GM18861 (cell line): ENCODE measurements at regions not wholly inside any gene's neighbourhood (a gene's known extent, or its start where the extent isn't known, plus 50 kb on each side); places are given as distances from the start of the nearest gene placed in this dataset.
"Not testable (repeated sequence)": the region's sequence is repeated elsewhere in the genome, so short reads cannot be mapped to it uniquely, and the experiment has no call there.

Experiments
- ATAC-seq: cut with Tn5 transposase; IDR thresholded peaks from one replicate; pipeline ENCODE4 v1.9.1; 2021; ENCODE audit not compliant: unreplicated experiment

DNA sequence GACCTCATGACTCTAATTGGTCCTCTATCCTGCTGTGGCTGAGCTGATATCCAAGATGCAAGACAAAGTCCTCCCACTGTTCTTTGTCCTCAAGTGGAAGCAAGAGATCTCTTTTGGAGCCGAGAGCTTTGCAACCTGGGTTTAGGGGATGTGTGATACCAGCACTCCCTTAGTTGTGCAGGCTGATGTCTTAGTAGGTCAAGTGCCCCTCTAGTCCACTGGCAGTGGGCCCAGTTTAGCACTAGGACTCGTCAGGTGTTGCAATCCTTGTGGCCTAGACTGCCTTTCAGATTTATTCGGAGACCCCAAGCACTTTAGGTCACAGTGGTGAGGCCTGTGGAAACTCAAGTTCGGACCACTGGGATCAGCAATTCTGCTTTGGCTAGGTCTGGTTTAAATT, 64.0 kb downstream of the GPRASP3 start:
- no peak for ATAC-seq

DNA sequence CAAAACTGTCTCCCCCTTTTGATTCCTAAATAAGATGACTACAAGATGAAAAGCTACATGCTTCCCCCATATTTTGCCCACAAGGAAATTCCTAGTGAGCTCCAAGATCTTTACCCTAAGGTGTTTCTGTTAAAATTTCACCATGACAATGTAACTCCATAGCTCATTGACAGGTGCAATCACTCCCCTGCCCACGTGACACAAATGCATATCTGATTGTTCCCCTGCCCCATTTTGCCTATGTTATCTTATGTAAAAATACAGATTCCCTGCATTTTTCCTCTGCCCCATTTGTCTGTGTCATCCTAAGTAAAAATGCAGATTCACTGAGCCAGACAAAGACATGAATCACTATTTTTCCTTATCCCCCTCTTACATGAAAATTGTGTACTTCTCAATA, 66.7 kb downstream of the GPRASP3 start:
- ATAC-seq: no peak

DNA sequence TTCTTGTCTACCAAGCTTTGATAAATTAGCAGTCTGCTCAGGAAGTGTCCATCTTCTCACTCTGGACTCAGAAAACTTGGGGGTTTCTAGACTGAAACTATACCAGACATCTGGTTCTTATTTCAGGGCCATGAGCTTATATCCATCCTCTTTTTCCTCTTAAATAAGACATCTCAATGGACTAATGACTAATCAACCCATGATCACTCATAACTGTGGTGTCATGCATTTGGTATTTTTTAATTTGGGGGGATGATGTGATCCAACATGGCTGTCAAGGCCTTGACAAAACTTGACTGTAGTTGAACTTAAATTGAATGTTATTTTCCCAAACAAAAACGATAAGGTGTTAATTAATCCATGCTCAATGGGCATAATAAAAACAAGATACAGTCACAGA, 87.8 kb downstream of the GPRASP3 start:
- ATAC-seq: no peak

DNA sequence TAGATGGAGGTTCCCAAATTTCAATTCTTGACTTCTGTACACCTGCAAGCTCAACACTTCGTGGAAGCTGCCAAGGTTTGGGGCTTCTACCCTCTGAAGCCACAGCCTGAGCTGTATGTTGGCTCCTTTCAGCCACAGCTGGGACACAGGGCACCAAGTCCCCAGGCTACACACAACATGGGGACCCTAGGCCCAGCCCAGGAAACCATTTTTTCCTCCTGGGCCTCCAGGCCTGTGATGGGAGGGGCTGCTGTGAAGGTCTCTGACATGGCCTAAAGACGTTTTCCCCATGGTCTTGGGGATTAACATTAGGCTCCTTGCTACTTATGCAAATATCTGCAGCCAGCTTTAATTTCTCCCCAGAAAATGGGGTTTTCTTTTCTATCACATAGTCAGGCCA, 97.7 kb downstream of the GPRASP3 start:
- not testable (repeated sequence) for ATAC-seq

DNA sequence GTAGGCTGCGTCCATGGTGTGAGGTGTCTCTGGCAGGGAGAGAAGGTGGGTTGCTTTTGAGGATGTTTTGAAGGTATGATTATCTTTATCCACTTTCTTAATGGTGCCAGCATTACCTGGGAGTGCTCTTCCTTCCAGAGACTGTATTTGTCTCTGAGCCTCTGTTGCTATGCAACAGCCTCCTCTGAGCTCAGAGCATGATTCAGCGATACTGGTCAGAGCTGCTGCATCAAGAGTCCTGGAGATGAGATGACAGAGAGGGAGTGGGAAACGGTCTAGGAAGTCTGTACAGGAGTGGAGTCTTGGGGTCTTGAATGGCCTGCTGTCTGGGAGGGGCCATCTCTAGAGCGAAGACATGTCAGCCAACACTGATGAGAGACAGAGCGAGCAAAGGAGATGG, 104.4 kb upstream of the RAB40AL start:
- no peak for ATAC-seq

DNA sequence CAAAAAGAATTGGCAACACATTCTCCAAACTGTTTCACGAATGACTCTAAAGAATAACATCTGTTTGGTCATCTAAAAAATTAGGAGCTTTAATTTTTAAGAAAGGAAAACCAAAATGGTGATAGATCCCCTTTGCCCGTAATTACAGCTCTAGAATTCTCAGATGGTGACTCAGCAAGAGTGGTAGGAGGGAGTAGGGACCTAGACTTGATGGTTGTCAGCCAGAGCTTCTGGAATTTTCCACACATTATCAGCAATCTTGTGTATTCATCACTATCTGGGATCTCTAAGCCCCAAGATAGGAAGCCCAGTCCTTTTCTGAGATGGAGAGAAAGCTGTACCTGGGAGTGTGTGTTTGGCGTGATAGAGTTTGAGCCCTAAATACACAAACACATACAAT, 103.9 kb upstream of the RAB40AL start:
- no peak for ATAC-seq

DNA sequence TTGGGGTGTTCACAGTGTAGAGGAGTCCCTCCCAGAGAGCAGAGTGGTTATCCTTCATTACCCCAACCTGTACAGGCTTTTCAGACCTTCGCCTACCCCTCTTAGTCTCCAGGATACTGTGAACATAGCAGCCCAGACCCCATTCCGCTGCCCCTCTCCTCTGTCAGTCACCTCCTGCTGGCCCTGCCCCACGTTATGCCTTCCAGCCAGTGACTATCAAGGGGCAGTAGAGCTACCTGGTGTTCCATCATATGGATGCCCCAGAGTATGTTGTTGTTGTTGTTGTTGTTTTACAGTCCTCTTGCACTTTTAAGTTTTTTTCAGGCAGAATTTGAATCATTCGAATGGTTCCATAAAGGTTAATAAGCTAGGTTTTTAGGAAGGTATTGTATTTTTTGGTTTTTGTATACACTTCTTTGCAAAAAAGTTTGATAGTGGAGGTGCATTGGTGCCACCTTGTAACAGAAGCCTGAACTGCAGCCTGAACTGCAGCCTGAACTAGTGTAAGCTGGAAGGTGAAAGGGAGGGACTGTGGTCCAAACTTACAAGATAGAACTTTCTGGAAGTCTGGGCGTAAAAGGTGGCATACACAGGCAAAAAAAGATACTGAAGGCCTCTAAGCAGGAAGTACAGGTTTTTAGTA, 101.4 kb upstream of the RAB40AL start:
- no peak for ATAC-seq

DNA sequence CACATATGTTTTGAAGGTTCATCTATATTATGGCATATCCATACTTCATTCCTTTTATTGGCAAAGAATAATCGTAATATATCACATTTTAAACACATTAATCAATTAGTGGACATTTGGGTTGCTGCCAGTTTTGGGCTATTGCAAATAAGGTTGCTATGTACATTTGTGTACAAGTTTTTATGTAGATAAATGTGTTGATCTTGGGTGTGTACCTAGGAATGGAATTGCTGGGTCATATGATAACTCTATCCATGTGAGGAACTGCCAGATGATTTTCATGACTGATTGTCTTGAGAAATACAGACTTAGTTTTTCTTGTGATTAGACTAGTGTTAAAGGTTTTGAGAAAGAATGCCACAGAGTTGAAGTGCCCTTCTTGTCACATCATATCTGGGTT, 99.2 kb upstream of the RAB40AL start:
- no peak for ATAC-seq

DNA sequence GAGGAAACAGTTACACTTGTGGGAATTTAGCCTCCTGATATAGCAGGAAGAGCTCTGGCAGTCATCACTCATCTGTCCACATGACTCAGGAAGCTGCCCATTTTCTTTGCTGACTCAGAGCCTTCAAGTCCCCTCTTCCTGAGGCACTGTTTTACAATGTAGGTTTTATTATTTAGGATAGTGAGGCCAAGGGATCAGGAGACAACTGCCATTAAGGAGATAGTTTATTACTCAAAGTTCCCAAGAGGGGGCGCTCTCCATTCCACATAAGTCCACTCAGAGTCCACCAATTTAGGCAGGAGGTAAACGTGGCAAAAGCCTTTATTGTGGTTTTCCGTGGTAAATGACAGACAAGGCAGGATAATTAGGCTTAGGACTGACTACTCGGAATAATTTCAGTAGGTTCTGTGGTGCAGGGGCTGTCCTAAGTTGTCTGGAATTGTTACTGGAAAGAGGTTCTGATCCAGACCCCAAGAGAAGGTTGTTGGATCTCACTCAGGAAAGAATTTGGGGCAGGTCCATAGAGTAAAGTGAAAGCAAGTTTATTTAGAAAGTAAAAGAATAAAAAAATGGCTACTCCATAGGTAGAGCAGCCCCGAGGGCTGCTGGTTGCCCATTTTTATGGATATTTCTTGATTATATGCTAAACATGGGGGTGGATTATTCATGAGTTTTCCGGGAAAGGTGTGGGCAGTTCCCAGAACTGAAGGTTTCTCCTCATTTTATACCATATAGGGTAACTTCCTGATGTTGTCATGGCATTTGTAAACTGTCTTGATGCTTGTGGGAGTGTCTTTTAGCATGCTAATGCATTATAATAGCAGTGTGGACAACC, 96.0 kb upstream of the RAB40AL start:
- no peak for ATAC-seq

DNA sequence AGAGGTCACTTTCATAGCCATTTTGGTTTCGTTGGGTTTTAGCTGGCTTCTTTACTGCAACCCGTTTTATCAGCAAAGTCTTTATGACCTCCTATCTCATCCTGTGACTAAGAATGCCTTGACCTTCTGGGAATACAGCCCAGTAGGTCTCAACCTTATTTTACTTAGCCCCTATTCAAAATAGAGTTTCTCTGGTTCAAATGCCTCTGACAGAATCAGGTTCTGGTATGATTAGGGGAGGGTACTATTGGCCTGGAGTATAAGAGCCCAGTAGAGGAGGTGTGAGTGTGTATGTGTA, 95.4 kb upstream of the RAB40AL start:
- ATAC-seq: no peak

DNA sequence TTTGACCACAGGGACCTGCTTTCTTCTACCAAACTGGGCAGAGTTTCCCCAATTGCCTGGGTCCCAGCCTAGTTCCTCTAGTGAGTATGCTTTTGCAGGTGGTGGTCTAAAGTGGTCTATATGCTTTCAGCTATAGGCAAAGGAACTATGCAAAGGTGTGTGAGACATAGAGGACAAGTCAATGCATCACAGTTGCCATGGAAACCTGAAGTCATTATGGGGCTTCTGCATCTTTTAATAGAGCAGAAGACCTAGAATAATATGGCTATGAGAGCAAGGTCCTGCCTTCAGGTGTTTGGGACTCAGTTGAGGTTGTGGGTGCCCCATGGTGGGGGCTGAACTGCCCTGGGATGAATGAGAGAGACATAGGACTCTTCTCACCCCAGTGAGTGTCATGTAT, 92.1 kb upstream of the RAB40AL start:
- ATAC-seq: no peak

DNA sequence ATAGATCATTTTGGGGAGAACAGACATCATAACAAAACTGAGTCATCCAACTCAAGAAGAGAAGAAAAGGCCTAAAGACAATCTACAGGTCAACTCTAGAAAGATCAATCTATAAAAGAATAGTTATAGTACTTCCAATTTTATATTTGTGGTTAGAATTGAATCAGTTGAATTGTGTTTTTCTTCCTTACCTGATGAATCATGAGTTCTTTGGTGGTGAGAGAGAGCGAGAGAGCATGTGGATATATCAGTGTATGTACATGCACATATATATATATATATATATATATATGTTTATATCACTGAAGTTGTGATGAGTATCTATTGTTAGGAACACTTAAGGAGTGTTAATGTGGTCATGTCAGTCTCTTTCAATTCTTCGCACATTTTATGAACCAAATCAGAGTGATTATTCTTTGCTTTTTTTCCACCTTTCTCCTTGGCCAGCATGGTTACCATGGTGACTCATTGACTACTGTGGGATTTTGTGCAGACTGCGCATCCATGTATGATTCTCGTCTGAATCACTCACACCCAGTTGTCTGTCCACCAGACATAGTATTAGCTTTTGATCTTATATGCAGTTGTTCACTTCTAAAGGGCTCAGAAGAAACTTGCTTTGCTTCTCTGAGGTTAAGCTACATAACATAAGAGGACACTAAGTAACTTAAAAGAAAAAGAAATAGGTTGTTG, 90.4 kb upstream of the RAB40AL start:
- no peak for ATAC-seq

DNA sequence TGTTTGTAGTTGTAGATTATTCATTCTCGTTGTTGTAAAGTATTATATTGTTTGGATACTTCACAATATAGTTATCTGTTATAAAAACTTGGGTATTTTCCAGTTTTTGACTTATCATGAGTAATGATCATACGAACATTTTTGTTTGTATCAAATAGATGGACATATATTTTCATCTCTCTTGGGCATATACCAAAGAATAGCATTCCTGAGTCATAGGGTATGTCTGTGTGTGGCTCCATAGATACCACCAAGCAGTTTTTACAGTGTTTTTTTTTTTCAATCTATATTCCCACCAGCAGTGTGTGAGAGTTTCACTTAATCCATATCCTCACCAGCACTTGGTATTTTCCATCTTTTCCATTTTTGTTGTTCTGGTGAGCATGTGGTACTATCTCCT, 89.7 kb upstream of the RAB40AL start:
- no peak for ATAC-seq

DNA sequence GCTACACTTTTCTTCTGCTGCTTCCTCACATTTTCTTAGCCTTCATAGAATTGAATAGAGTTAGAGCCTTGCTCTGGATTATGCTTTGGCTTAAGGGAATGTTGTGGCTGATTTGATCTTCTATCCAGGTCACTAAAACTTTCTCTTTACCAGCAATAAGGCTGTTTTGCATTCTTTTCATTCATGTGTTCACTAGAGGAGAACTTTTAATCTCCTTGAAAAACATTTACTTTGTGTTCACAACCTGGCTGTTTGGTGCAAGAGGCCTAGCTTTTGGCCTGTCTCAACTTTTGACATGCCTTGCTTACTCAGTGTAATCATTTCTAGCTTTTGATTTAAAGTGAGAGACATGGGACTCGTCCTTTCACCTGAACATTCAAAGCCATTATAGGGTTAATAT, 87.7 kb upstream of the RAB40AL start:
- ATAC-seq: no peak

DNA sequence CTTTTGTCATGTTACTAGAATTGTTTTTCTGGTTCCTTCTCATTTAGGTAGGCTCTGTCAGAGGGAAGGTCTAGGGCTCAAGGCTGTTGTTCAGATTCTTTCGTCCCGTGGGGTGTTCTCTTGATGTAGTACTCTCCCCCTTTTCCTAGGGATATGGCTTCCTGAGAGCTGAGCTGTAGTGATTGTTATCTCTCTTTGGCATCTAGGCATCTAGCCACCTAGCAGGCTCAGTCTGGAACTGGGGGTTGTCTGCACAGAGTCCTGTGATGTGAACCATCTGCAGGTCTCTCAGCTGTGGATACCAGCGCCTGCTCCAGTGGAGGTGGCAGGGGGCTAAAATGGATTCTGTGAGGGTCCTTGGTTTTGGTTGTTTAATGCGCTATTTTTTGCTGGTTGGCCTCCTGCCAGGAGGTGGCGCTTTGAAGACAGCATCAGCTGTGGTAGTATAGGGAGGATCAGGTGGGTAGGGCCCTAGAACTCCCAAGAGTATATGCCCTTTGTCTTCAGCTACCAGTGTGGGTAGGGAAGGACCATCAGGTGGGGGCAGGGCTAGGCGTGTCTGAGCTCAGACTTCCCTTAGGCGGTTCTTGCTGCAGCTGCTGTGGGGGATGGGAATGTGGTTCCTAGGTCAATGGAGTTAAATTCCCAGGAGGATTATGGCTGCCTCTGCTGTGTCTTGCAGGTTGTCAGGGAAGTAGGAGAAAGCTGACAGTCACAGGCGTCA, 78.1 kb upstream of the RAB40AL start:
- ATAC-seq: not testable (repeated sequence)

DNA sequence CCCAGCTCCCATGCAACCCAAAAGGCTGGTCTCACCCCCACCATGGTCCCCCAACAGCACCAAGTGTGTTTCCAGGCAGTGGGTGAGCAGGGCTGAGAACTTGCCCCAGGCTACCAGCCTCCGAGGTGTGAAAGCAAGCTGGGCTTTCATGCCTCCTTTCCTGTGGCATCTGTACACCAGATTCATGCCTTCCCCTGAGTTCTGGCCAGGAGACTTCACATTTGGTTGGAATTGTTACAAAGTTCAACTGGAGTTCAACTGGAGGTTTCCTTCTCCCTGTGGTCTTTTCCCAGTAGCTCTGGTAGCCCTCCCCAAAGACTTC, 77.6 kb upstream of the RAB40AL start:
- no peak for ATAC-seq

DNA sequence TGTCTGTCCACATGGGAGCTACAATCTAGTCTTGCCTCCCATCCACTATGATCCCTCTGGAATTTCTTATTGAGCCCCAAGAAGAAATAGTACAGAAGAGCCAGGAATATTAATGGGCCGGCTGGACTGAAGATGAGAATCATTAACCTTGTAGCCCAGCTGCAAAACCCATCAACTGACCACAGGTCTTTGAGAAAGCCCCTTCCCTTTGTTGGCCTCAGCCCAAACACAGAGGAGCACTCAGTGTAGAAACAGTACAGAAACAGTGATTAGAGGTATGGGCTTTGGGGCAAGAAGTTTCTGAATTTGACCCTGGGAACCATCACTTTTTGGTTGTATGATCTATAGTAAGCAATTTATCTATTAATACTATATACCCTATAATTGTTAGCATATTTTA, 76.8 kb upstream of the RAB40AL start:
- ATAC-seq: no peak

DNA sequence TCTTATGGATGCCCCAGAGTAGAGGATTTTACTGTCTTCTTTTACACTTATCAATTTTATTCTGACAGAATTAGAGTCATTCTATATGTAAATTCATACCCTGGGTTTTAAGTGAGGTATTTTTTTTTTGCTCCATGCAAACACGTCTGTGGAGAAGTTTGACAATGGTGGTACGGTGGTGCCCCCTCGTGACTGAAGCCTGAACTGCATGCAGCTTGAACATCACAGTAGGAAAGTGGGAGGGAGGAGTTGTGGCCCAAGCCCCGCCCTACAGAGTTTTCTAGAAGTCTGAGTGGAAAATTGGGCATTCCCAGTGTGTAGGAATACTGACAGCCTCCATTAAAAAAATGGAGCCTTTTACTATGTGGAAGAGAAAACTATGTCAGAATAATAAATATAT, 73.3 kb upstream of the RAB40AL start:
- ATAC-seq: peak; percentile 97

DNA sequence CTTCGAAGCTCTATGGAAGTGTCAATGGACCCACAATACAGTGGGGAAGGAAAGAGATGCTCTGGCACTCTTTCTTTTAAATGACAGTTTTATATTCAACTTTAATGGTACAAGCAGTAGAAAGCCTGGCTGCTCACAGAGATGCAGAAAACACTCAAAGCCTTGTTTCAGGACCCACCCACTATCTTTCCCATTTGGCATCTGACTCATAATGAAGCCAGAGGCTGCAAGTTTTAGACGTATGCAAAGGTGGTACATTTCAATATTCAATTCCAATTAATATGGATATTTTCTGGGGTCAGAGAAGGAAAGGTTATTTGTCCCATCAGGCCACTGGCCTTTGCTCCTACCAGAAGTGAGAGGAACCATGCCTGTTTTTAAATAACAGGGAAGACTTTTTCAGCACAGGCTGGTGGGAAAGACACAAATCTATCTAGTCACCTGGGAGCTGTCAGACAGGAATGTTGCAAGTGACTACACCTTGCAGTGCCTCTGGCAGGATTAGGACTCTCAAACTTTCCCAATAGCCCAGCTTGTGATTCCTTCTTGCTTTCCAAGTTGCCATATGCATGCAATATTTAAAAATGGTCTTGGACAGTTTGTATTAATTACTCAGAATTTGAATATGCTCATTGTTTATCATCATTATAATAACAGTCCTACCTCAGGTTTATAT, 70.0 kb upstream of the RAB40AL start:
- ATAC-seq: no peak

DNA sequence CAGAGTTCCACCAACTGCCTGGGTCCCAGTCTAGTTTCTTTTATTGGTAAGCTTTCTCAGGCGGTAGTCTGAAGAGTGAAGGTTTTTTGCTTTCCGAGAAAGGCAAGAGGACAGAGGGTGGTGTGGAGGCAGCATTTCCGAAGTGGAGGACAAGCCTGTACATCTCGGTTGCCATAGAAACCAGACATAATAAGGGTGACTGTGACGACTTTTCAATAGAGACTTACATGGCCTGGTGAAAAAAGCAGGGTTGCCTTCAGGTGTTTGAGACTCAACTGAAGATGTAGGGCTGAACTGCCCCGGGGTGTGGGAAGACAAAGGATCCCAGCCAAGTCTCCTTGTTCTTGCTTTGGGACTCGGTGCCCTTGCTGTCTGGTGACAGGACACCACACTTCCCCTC, 53.6 kb upstream of the RAB40AL start:
- no peak for ATAC-seq
